Ishikawa (cell line): ENCODE measurements at regions not wholly inside any gene's neighbourhood (a gene's known extent, or its start where the extent isn't known, plus 50 kb on each side); places are given as distances from the start of the nearest gene placed in this dataset.

Experiments
- CEBPB ChIP-seq: IDR thresholded peaks from 2 replicates; pipeline ENCODE4 v1.6.1; 2012
- CREB1 ChIP-seq: IDR thresholded peaks from 2 replicates; pipeline ENCODE4 v1.6.1; 2012; ENCODE audit warnings: low read depth
- EGR1 ChIP-seq: IDR thresholded peaks from 2 replicates; pipeline ENCODE4 v1.6.1; 2012
- EP300 ChIP-seq: IDR thresholded peaks from 2 replicates; pipeline ENCODE4 v1.6.1; 2012; ENCODE audit warnings: borderline replicate concordance
- FOXM1 ChIP-seq: IDR thresholded peaks from 2 replicates; pipeline ENCODE4 v1.6.1; 2012; ENCODE audit warnings: low read depth, borderline replicate concordance
- MAX ChIP-seq: IDR thresholded peaks from 2 replicates; pipeline ENCODE4 v1.6.1; 2012
- NFIC ChIP-seq: IDR thresholded peaks from 2 replicates; pipeline ENCODE4 v1.6.1; 2012
- RAD21 ChIP-seq: IDR thresholded peaks from 2 replicates; pipeline ENCODE4 v1.6.1; 2012; ENCODE audit warnings: low read depth
- REST ChIP-seq: IDR thresholded peaks from 2 replicates; pipeline ENCODE4 v1.6.1; 2012; ENCODE audit warnings: low read depth, mild to moderate bottlenecking
- TAF1 ChIP-seq: IDR thresholded peaks from 2 replicates; pipeline ENCODE4 v1.6.1; 2012; ENCODE audit warnings: low read depth, mild to moderate bottlenecking
- TCF12 ChIP-seq: IDR thresholded peaks from 2 replicates; pipeline ENCODE4 v1.6.1; 2012; ENCODE audit warnings: low read depth
- TEAD4 ChIP-seq: IDR thresholded peaks from 2 replicates; pipeline ENCODE4 v1.6.1; 2012
- USF1 ChIP-seq: IDR thresholded peaks from 2 replicates; pipeline ENCODE4 v1.6.1; 2012
- YY1 ChIP-seq: IDR thresholded peaks from 2 replicates; pipeline ENCODE4 v1.6.1; 2012; ENCODE audit warnings: low read depth
- ZBTB7A ChIP-seq: IDR thresholded peaks from 2 replicates; pipeline ENCODE4 v1.6.1; 2012; ENCODE audit warnings: low read depth

GRCh38 chr15:61382927-61383326, 153.8 kb upstream of the RORA start:
- TF ChIP-seq EGR1: no peak
- TF ChIP-seq YY1: no peak
- TF ChIP-seq TEAD4: no peak
- no peak for TF ChIP-seq NFIC
- TF ChIP-seq EP300: no peak
- TF ChIP-seq REST: no peak
- no peak for TF ChIP-seq TAF1
- no peak for TF ChIP-seq FOXM1
- TF ChIP-seq RAD21: no peak
- no peak for TF ChIP-seq CREB1
- TF ChIP-seq CEBPB: no peak
- TF ChIP-seq MAX: no peak
- no peak for TF ChIP-seq ZBTB7A
- no peak for TF ChIP-seq TCF12
- TF ChIP-seq USF1: no peak

- TF ChIP-seq EP300 (no peak), NFIC (no peak), YY1 (no peak), RAD21 (no peak), TCF12 (no peak), FOXM1 (no peak), CREB1 (no peak), ZBTB7A (no peak), USF1 (no peak)
Observed at GRCh38 chr15:61381501-61381900, 152.4 kb upstream of the RORA start.

- TF ChIP-seq YY1: no peak
- no peak for TF ChIP-seq FOXM1
Observed at GRCh38 chr15:61380270-61380669, 151.2 kb upstream of the RORA start.

GRCh38 chr15:61379005-61379404, 149.9 kb upstream of the RORA start:
- TF ChIP-seq TEAD4: no peak
- TF ChIP-seq MAX: no peak
- no peak for TF ChIP-seq FOXM1
- TF ChIP-seq ZBTB7A: no peak
- TF ChIP-seq TAF1: no peak
- TF ChIP-seq USF1: no peak
- no peak for TF ChIP-seq YY1
- no peak for TF ChIP-seq CEBPB

- TF ChIP-seq TCF12 (no peak), ZBTB7A (no peak), NFIC (no peak), CEBPB (no peak), EP300 (no peak), FOXM1 (no peak), TAF1 (no peak), TEAD4 (no peak), MAX (no peak), USF1 (no peak), YY1 (no peak), CREB1 (no peak), RAD21 (no peak), REST (no peak), EGR1 (no peak)
Observed at GRCh38 chr15:61376961-61377360, 147.9 kb upstream of the RORA start.
